ACC112 (cell line): ENCODE measurements at regions not wholly inside any gene's neighbourhood (a gene's known extent, or its start where the extent isn't known, plus 50 kb on each side); places are given as distances from the start of the nearest gene placed in this dataset.
"Not testable (repeated sequence)": the region's sequence is repeated elsewhere in the genome, so short reads cannot be mapped to it uniquely, and the experiment has no call there.

ENCODE experiments used
- H2AFZ ChIP-seq: fragments of 200-600 bp; sonication (generic); one replicate; pipeline ENCODE4 v1.6.0; 2017; ENCODE audit warnings: antibody characterized with exemption, low read length; ENCODE audit not compliant: unreplicated experiment
- H3K27ac ChIP-seq: fragments of 200-600 bp; sonication (generic); 2 replicates; pipeline ENCODE4 v1.5.1; 2014; ENCODE audit warnings: low read depth, mild to moderate bottlenecking, antibody characterized with exemption, low read length, moderate library complexity
- H3K27me3 ChIP-seq: fragments of 200-600 bp; sonication (generic); 2 replicates; pipeline ENCODE4 v1.6.1; 2014; ENCODE audit warnings: mild to moderate bottlenecking, antibody characterized with exemption, low read length, moderate library complexity, mixed read lengths; ENCODE audit not compliant: insufficient read depth
- H3K36me3 ChIP-seq: fragments of 200-600 bp; sonication (generic); 2 replicates; pipeline ENCODE4 v1.6.1; 2016; ENCODE audit warnings: mild to moderate bottlenecking, antibody characterized with exemption, low read length, moderate library complexity, mixed read lengths; ENCODE audit not compliant: insufficient read depth
- H3K4me1 ChIP-seq: fragments of 200-600 bp; sonication (generic); one replicate; pipeline ENCODE4 v1.6.1; 2016; ENCODE audit warnings: low read length, mixed read lengths; ENCODE audit not compliant: insufficient read depth, unreplicated experiment, control insufficient read depth
- H3K4me3 ChIP-seq: fragments of 200-600 bp; sonication (generic); 2 replicates; pipeline ENCODE4 v1.5.1; 2014; ENCODE audit warnings: mild to moderate bottlenecking, low read depth, low read length
- H3K79me2 ChIP-seq: fragments of 200-600 bp; sonication (generic); one replicate; pipeline ENCODE4 v1.6.0; 2016; ENCODE audit warnings: low read length; ENCODE audit not compliant: control insufficient read depth, unreplicated experiment, insufficient read depth

DNA sequence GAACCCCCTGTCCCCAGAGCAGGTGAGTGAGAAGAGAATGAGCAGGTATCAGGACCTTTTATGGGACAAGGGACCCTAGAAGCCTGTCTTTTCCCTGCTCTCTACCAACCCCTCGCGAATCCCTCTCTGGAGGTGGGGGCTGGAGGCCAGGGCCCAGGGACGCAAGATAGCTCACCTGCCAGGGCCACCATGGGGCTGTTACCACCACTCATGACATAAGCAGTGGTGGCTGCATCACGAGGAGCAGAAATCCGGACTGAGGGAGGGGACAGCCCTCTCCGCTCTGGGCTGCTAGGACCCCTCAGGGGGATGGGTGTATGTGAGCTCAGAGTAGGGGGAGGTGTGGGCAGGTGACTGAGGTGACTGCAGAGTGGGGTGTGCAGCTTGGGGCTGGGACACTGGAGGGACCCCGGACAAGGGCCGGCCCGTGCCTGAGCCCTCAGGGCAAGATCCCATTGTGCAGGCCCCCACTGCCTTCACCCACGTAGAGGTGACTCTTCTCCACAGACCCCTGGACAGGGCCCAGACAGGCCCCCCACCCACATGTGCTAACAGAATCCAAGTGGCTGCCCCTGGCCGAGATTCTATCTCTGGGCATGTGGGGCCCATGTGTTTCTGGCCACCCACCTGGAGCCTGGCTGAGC, 190.6 kb downstream of the TBC1D2B start:
- no peaks in the 10 kb centered on the region for H3K36me3 ChIP-seq
- peaks cover 33% of the 10 kb centered on the region for H3K4me1 ChIP-seq
- H3K27me3 ChIP-seq = no peaks in the 10 kb centered on the region
- H3K79me2 ChIP-seq = no peaks in the 10 kb centered on the region
- H3K27ac ChIP-seq = no peak overlapping the region
- no peak overlapping the region for H2AFZ ChIP-seq
- no peak overlapping the region for H3K4me3 ChIP-seq

DNA sequence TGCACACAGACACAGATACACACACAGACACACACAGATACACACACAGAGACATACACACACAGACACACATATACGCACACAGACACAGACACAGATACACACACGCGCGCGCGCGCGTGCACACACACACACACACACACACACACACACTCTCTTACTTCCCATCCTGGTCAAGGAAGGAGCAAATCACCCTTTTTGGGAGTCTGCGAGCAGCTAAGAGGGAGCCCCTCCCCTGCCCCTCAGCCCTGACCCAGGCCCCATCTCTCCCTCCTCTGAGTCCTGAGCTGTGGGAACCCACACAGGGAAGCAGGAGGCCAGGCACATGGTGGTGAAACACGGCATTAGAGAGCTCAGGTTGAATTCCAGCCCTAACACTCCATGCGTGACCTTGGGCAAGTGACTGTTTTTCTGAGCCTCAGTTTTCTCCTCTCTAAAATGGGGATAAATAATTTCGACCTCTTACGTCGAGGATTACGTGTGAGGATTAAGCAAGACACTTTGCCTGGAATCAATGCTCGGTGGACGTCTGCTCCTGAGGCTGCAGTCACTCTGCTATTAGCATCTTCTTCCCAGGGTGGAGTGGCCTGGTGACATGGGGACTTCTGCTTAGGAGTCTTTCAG, 191.5 kb downstream of the TBC1D2B start:
- not testable (repeated sequence) for H3K27me3 ChIP-seq, H3K4me3 ChIP-seq, H3K79me2 ChIP-seq, H2AFZ ChIP-seq, H3K27ac ChIP-seq, H3K36me3 ChIP-seq
- H3K4me1 ChIP-seq = peaks cover 29% of the 10 kb centered on the region

DNA sequence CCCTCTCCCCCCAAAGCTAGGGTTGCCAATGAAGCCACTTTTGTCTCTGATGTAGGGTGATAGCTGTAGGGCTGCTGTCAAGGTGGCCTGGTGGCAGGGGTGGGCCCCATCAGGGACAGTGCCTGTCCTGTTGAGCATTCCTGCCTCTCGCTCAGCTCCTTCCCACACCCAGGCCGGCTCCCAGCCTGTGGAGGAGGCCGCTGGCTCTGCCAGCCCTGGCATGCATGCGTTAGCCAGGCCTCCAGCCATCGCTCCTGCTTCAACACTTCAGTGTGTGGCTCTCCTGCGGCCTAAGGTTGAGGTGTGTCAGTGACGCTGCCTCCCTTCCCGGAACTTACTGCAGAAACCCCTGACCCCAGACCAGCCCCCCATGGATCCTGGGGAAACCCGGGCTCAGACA, 194.5 kb downstream of the TBC1D2B start:
- not testable (repeated sequence) for H2AFZ ChIP-seq, H3K36me3 ChIP-seq, H3K27me3 ChIP-seq, H3K4me3 ChIP-seq, H3K79me2 ChIP-seq, H3K27ac ChIP-seq
- peaks cover 15% of the 10 kb centered on the region for H3K4me1 ChIP-seq

DNA sequence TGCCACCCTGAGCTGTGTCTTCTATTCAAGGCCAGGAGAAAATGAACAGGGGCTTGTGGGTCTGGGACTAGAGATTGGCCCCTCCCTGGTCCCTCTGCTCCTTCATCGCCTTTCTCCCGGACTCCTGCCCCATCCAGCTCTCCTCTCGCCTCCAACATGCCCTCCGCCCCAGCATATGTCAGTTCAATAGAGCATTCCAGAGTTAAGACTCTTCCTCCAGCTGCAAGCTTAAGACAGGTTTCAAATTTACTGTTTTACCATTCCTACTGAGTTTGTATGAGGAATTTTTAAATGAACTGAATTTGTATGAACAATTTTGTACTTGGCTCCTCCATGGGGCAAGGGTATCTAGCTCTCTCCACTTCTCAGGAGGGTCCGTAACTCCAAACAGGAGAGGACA, 195.6 kb downstream of the TBC1D2B start:
- H3K79me2 ChIP-seq = no peaks in the 10 kb centered on the region
- H3K4me3 ChIP-seq = no peak overlapping the region
- no peaks in the 10 kb centered on the region for H3K36me3 ChIP-seq
- no peak overlapping the region for H3K27ac ChIP-seq
- H3K27me3 ChIP-seq = no peaks in the 10 kb centered on the region
- peaks cover 11% of the 10 kb centered on the region for H3K4me1 ChIP-seq
- H2AFZ ChIP-seq = no peak overlapping the region

DNA sequence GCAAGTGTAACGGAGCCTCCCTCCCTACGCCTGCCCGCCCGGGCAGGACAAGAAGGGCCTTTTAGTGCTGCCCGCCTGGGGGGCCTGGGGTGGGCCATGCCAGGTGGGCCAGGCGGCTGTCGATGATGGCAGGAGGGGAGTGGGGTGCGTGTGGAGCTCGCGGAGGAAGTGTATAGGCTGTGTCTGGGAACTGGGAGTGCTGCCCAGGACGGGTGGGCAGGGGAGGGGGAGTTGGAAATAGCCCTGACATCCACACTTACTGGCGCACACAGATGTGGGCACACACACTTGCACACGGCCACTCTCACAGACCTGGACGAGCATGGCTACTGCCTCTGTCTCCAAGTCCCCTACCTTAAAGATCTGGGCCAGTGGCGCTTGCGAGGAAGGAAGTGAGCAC, 196.0 kb downstream of the TBC1D2B start:
- not testable (repeated sequence) for H2AFZ ChIP-seq, H3K4me3 ChIP-seq, H3K27me3 ChIP-seq, H3K36me3 ChIP-seq, H3K27ac ChIP-seq, H3K79me2 ChIP-seq
- peaks cover 11% of the 10 kb centered on the region for H3K4me1 ChIP-seq

DNA sequence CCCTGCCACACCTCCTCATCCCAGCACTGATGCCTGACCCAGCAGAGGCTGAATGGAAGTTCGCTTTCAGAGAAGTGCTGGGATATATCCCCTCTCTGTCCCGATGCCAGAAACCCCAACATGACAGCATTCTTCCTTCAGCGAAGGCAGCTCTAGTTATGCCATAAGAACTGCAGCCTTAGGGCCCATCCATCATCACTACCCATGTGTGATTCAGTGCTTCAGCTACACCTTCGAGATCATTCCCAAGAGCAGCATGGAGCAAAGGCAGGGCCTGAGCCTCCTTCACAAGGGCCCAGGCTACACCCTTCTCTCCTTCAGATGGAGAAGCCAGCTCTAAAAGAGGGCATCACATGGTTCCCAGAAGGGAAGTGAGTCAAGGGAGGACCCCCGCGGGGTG, 198.0 kb downstream of the TBC1D2B start:
- not testable (repeated sequence) for H3K4me3 ChIP-seq, H2AFZ ChIP-seq, H3K79me2 ChIP-seq, H3K27me3 ChIP-seq, H3K4me1 ChIP-seq, H3K36me3 ChIP-seq, H3K27ac ChIP-seq

DNA sequence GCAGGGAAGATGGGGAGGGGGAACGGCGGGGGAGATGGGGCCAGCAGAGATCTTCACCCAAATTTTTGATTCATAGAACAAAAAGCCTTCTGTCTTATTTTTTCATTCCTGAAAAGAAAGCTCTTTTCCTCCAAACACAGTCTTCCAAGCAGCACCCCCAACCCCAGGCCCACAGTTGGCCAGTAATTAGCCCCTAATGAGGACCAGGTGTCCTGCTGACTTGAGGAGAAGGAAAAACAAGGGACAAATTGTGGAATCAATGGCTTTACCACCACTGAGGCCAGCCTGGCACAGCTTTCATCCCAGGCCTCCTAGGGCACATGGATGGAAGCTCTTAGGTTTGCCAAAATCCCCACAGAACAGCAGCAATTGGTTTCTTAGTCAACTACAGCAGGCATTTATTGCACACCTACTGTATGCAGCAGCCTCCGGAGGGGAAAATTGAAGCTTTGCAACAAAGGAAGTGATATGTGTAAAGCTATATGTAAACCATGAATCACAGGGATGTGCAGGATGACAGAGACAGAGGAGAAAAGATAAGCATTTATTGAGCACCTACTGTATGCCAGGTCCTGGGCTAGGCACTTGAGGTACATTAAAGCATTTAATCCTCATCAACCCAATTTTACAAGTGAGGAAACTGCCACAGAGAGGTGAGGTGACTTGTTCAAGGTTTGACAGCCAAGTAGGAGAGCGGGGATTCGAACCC, 199.5 kb downstream of the TBC1D2B start:
- Histone ChIP-seq H3K36me3 (no peaks in the 10 kb centered on the region), H3K27me3 (no peaks in the 10 kb centered on the region), H3K79me2 (no peaks in the 10 kb centered on the region), H3K4me3 (no peak overlapping the region), H3K4me1 (no peaks in the 10 kb centered on the region), H2AFZ (no peak overlapping the region), H3K27ac (no peak overlapping the region)

DNA sequence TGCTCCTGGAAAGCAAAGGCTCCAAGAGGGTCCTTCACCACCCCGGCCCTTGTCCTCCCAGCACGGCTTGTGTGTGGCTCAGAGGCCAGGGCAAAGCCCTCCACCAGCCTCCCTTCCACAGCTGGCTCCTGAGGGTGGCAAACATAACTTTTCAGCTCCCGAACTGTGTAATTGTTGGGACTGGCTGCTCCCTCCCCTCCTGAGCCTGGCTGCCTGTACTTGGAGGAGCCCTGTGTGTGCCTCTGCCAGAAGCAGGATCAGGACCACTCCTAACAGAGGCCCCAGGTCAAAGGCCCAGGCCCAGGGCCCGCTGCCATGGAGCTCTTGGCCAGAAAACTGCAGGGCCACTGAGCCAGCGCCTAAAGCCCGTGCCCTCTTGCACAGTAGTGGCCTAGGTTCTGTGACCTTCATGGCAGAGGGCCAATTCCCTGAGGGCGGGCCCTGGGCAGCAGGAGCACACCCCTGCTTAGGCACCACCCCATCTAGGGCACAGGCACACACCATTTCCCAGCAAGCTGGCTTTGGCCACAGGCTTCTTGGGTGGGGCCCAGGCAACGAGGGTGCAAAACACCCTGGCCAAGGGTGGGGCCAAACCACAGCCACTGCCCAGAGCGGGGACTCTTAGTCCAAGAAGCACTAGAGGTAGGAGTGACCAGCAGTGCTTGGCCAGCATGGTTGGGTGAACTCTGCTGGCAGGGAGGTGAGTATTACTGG, 201.2 kb downstream of the TBC1D2B start:
- not testable (repeated sequence) for H3K79me2 ChIP-seq, H3K27ac ChIP-seq, H3K27me3 ChIP-seq, H3K4me1 ChIP-seq, H3K36me3 ChIP-seq, H3K4me3 ChIP-seq, H2AFZ ChIP-seq

DNA sequence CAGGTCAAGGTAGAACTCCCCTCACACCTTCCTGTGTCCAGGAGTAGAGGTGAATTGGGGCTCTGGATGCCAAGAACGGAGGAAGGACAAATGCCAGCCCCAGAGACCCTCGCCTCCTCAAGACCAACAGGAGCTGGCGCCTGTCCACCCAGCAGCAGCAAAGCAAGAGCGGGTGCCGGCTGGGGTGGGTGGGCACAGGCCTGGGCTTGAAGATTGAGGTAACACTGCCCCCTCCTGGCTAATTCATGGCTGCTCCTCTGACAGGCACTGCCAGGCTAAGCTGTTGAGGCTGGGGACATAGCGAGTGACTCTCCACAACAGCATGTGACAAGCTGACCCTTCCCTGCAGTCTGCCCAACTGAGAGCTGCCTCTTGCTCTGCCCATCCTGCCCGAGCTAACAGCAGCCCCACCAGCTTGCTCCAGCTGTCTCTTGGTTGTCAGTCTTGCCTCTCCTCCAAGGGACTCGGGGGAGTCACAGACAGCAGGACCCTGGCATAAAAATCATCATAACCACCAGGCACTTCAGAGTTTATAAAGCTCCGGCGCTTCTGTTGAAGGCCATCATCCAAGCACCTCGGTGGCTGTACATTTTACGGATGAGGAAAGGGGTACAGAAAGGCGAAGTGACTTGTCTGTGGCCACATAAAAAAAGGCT, 202.3 kb downstream of the TBC1D2B start:
- not testable (repeated sequence) for H3K36me3 ChIP-seq, H3K4me1 ChIP-seq, H3K27me3 ChIP-seq, H3K79me2 ChIP-seq, H3K4me3 ChIP-seq, H3K27ac ChIP-seq, H2AFZ ChIP-seq

DNA sequence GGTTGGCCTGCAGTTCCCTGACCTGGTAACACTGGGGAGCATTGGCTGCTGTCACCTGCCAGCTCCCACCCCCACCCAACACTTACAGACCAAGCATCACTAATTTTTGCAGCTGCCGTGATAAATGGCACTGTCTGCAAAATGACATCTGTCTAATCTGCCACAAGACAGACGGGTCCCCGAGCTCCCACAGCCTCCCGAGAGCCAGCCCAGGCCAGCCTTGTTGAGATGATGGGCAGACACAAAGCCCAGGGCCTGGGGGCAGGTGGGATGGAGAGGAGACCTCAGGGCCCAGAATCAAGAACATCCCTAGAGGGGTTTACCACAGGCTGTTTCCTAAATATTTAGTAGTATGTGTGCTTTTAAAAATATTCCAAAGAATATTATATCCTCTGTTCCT, 203.4 kb downstream of the TBC1D2B start:
- Histone ChIP-seq H3K4me1 (no peaks in the 10 kb centered on the region), H3K27ac (no peak overlapping the region), H3K79me2 (no peaks in the 10 kb centered on the region), H3K27me3 (no peaks in the 10 kb centered on the region), H3K4me3 (no peak overlapping the region), H3K36me3 (no peaks in the 10 kb centered on the region), H2AFZ (no peak overlapping the region)
